T-helper 2 cell treated with Interferon-gamma antibody and Interleukin-4, amounts not matched to agents 100 ng/mL and 5 ng/mL, for 36 hours (primary cell): ENCODE measurements at regions not wholly inside any gene's neighbourhood (a gene's known extent, or its start where the extent isn't known, plus 50 kb on each side); places are given as distances from the start of the nearest gene placed in this dataset.

ENCODE experiments used
- intact Hi-C: fragments of 100-400 bp; cut with micrococcal nuclease; formaldehyde crosslinking; loops from one replicate; pipeline ENCODE4 v1.15.1; 2023

GRCh38 chr4:14816623-14817261 lies 185.5 kb upstream of the CPEB2 start:
- intact Hi-C loops: no loop called here

- intact Hi-C loops: no loop called here
Observed at GRCh38 chr4:14824189-14824588, 178.1 kb upstream of the CPEB2 start.

DNA sequence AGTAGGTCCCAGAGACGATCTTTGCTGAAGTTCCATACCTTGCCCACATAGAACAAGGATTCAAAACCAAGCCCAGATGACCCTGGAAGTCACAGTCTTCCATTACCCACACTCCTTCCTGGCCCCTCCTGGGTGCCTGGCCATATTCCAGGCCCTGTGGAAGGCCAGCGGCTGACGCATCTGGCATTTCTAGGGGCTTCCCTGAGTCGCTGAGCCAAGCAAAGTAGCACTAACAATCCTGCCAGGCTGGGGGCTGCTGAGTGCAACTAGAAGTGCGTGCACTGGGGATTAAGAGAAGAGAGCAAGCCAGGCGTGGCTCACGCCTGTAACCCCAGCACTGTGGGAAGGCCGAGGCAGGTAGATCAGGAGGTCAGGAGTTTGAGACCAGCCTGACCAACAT lies 175.2 kb upstream of the CPEB2 start:
- intact Hi-C loops: no loop called here

- intact Hi-C loops: no loop called here
Observed at GRCh38 chr4:14829795-14830194, 172.5 kb upstream of the CPEB2 start.

DNA sequence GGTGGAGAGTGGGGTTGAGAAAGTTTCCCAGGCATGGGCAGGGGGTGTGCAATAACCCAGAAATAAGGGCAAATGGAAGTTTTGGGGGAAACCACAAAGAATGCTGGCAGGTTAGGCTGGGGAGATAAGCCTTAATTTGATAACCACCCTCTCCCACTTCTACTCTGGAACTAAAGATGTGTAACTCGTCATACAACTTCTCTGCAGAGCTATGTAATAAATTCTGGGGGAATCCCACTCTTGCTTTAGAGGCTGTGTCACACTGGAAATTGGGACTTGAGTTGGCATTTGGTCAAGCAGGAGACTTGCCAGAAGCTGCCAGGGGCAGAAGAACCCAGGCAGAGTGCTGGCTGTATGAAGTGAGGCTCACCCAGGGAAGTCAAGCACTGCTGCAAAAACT lies 170.9 kb upstream of the CPEB2 start:
- intact Hi-C loops: no loop called here

- intact Hi-C loops: no loop called here
Observed at GRCh38 chr4:14833053-14833452, 169.2 kb upstream of the CPEB2 start.

DNA sequence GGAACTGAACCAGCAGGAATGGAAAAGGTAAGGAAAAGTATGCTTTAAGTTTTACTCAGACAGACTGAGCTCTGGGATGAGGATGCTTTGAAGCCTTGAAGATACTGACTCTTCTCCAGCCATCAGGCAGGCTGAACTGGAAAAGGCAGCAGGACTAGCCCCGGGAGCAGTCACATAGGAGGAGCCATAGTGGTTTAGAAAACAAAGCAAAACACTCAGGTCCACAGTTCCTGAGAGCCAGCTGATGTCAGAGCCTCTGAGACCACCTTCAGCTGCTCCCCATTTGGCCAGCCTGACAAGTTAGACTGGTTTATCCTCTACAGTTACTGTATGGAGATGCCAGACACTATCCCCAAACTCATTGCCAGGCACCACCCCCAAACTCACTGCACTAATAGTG lies 167.9 kb upstream of the CPEB2 start:
- intact Hi-C loops: no loop called here

DNA sequence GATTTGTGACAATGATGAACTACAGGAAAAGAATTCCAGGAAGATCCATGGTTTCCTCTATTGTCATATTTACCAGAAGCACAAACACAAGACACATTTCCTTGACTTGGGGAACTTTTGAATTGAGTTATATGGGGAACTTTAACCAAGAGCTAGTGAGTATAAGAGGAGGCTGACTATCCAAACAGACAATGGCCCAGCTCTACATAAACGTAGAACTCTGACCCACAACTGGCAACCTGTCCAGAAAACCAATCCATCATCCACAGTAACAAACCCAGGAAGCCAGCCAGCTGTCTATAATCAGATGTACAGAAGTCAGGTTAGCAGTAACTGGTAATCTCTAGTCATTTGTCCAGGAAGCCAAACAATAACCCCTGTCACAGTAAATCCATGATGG lies 167.0 kb upstream of the CPEB2 start:
- intact Hi-C loops: no loop called here

DNA sequence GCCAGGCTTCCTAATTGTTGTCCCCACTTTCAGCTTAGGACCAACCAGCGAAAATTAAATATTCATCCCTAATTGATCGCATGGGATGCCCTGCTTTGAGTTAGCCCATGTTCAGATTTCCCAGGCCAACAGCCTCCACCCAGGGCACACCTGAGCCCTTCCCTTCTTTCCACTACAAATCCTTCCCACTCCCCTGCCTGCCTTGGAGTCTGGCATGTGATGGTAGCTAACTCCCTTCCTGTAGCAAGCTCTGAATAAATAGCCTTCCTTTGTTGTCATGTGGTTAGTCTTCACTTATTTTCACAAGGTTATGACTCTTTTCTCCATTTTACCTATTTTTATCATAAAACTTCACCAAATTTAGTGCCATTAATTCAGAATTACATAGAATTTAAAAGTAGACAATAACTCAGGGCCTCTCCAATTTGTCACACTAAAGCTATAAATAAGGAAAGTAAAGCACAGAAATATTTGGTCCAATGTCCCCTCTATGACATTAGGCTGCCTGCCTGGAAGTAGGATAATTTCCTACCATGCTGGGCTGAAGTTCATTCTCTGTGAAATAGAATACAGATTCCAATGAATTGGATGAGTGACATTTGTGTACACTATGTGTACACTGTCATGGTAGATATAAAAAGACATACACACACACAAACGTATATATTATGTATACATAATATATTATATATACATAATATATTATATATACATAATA lies 166.4 kb upstream of the CPEB2 start:
- intact Hi-C loops: no loop called here

DNA sequence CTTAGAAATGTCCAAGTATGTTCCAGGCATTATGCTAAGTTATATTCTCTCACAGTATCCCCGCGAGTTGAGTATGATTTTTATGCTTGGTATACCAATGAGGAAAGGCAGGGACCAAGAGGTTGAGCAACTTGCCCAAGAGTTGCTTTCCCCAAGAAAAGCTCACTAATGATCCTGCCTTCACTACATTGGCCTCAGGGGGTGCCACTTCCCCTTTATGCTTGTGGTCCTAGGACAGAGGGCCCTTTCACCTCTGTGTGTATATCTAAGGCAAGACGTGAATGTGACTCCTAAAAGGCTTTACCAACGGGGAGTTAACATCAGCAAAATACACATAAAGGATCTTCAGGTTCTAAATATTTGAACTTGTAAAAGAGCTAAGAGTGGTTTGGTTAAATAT lies 164.4 kb upstream of the CPEB2 start:
- intact Hi-C loops: no loop called here

DNA sequence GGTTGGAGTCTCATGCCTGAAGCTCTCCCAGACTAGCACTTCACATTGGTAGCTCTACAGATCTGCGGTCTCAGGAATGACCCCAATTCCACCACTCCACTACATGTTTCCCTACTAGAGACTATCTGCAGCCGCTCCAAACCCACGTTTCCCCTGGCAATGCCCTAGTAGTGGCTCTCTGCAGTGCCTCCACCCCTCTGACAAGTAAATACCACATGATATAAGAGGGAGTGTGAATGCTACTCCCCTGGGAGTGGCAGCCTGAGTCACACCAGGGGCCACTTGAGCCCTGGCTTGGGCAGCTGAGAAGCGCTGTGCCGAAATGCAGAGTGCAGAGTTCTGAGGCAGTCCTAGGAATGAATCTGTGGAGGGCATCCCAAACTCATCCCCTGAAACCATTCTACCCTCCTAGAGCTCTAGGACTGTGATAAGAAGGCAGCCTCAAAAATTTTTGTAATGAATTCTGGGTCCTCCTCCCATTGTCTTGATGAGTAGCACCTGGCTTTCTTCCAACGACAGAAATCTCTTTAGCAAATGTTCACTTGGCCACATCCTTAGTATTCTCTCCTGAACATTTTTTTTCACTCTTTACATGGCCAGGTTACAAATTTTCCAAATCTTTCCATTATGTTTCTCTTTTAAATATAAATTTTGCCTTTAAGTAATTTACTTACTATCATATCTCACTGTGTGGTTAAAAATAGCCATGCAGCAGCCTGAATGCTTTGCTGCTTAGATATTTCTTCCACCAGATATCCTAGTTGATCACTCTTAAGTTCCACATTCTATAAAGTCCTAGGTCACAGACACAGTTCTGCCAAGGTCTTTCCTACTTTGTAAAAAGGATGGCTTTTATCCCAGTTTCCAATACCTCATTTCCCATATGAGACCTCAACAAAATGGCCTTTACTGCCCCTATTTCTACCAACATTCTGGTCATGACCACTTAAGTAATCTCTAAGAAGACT lies 160.2 kb upstream of the CPEB2 start:
- intact Hi-C loops: no loop called here

DNA sequence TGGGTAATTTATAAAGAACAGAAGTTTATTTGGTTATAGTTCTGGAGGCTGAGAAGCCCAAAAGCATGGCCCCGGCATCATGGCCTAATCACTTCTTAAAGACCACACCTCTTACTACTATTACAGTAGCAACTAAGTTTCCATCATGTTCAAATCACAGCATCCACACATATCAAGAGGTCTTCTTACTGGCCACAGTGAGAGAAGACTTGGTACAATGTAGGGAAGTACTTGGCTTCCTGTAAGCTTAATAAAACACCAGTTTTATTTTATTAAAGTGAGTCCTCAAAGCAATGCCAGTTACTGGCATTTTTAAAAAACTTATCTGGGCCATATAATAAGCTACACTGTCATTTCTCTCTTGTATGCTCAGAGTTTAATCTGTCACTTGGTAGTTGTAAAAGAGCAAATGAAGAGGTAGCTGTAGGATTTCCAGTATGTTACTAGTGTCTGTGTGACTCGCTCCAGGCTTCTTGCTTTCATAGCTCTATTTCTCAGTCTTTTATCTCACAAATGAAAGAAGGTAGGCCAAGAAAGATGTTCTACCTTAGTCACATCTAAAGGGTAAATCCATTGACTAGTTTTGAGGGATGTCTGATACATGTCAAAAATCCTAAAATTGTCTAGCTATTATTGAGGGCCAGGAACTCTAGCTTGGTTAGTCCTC lies 159.2 kb upstream of the CPEB2 start:
- intact Hi-C loops: no loop called here

GRCh38 chr4:14844061-14844460 lies 158.2 kb upstream of the CPEB2 start:
- intact Hi-C loops: no loop called here

- intact Hi-C loops: no loop called here
Observed at GRCh38 chr4:14848229-14848628, 154.1 kb upstream of the CPEB2 start.

- intact Hi-C loops: no loop called here
Observed at GRCh38 chr4:14850455-14851097, 151.7 kb upstream of the CPEB2 start.

GRCh38 chr4:14853176-14853943 lies 148.9 kb upstream of the CPEB2 start:
- intact Hi-C loops: no loop called here

DNA sequence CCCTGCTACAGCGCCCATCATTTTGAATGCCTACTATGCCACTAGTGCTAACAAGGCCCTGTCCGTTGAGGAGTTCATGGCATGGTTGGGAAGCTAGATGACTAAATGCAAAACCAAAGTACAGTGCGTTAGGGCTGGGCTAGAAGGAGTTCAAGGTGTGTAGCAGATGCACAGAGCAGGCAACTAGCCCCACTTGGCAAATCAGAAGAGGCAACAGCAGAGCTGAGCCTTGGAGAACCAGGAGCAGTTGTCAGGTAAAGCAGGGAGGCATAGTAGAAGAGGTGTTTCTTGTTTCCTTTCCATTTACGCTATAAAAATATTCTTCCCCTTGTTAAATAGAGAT lies 146.6 kb upstream of the CPEB2 start:
- intact Hi-C loops: loop anchor here (5.0 kb wide), 1 partner anchor 147 kb away; the partner anchor contains the start of gene CPEB2

DNA sequence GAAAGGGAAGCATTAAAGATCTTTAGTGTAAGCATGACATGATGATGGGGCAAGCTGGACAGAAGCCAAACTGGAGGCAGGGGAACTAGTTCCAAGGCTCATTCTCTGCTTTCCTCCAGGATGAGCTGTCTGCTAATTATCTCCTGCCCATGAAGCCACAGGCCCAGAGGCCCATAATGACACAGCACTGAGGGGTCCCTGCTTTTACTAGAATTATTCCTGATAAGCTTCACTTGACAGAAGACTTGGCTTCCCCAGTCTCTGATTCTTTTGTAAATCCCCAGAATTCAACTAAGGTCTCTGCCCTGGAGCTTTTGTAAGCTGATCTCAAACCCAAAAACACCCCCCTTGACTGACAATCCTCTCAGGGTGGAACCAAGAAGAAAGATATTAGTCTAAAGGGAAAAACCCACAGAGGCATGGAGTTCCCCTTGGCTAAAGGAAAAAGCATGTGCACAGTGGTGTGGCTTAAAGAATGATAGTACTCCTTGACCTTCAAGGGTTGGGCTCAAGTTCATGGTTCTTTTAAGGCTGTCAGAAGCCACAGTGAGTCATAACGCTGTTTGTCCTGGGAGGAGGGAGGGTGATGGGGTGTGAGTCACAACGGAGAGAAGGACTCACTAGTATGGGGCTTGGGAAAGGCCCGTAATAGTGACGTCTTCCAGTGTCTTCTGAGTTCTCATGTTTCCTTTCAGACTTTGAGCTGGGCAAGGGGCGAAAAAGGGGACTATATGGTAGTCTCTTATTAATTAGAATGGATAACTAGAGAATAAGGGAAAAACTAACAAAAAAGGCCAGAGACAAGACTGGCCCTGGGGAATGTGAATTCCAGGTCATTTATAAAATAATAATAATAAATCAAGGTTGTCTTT lies 146.0 kb upstream of the CPEB2 start:
- intact Hi-C loops: loop anchor here (5.0 kb wide), 1 partner anchor 146 kb away; the partner anchor contains the start of gene CPEB2

DNA sequence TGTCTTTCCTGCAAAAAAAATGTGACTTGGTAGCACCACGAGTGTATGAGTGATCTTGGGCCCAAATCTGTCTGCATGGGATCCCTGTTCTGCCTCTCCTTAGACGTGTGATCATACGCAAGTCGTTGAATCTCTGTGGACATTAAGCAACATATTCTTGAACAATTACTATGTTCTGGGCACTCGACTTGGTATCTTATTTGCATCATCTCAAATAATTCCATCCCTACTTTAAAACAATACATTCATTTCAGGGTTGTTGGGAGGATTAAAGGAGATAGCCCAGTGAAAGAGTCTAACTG lies 145.4 kb upstream of the CPEB2 start:
- intact Hi-C loops: loop anchor here (5.0 kb wide), 1 partner anchor 145 kb away; the partner anchor contains the start of gene CPEB2
